ENCODE measurements at regions not wholly inside any gene's neighbourhood (a gene's known extent, or its start where the extent isn't known, plus 50 kb on each side); places are given as distances from the start of the nearest gene placed in this dataset.

DNA sequence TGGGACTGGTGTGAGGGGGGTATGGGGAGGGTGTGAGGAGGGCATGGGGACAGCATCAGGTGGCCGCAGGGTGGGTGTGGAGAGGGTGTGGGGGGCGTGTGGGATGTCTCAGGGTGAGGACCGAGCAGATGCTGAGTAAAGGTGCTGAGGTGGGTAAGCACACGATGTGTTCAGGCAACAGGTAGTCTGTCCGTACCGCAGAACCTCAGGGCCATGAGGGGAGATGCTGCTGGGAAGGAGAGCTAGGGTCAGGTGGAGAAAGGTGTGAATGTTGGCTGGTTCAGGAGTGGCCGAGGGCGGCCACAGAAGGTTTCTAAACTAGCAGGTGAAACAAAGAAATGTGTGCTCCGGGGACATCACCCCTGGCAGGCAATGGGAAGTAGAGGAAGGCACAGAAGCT, 80.0 kb upstream of the CDH5 start:
- TF ChIP-seq, protein P1, sequence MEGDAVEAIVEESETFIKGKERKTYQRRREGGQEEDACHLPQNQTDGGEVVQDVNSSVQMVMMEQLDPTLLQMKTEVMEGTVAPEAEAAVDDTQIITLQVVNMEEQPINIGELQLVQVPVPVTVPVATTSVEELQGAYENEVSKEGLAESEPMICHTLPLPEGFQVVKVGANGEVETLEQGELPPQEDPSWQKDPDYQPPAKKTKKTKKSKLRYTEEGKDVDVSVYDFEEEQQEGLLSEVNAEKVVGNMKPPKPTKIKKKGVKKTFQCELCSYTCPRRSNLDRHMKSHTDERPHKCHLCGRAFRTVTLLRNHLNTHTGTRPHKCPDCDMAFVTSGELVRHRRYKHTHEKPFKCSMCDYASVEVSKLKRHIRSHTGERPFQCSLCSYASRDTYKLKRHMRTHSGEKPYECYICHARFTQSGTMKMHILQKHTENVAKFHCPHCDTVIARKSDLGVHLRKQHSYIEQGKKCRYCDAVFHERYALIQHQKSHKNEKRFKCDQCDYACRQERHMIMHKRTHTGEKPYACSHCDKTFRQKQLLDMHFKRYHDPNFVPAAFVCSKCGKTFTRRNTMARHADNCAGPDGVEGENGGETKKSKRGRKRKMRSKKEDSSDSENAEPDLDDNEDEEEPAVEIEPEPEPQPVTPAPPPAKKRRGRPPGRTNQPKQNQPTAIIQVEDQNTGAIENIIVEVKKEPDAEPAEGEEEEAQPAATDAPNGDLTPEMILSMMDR (IDR thresholded peaks at IDR 0.05; ENCODE audit: low read depth, low read length, missing control alignments) = no peak
- DNase-seq (ENCODE audit: low read depth) = no peak
- H3K4me3 ChIP-seq (ENCODE audit: low read depth, low read length) = no peak overlapping the region
- in situ Hi-C loops (cut with HindIII; ENCODE audit: low sequenced_read_pairs) = no loop called here

DNA sequence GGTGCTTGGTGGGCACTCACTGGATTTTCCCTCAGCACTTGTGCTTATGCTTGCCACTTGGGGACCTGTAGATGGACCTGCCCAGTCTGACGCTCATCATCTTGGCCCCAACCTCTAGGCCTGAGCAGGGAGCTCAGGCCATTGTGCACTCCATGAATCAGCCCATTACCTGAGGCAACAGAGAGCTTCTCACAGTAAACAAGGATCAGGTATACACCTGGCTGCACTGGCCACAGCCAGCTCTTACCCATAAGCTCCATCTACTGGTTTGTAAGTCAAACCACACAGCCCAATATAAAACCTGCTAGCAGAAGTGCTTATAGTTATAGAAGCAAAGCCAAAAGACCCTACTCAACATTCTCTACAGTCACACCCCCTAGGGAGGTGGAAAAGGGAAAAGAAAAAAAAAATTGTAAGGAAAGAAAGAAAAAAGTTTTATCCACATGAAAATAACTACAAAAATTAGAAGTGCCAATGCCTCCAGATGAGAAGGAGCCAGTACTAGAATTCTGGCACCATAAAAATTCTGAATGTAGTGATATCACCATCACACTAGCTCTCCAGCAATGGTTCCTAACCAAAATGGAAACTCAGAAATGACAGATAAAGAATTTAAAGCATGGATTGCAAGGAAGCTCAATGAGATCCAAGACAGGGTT, 87.8 kb upstream of the CDH5 start:
- DNase-seq (ENCODE audit: low read depth) = no peak
- TF ChIP-seq, protein P1 (IDR thresholded peaks at IDR 0.05; ENCODE audit: low read depth, low read length, missing control alignments) = peak; percentile 16
- in situ Hi-C loops (cut with HindIII; ENCODE audit: low sequenced_read_pairs) = no loop called here
- H3K4me3 ChIP-seq (ENCODE audit: low read depth, low read length) = no peak overlapping the region

DNA sequence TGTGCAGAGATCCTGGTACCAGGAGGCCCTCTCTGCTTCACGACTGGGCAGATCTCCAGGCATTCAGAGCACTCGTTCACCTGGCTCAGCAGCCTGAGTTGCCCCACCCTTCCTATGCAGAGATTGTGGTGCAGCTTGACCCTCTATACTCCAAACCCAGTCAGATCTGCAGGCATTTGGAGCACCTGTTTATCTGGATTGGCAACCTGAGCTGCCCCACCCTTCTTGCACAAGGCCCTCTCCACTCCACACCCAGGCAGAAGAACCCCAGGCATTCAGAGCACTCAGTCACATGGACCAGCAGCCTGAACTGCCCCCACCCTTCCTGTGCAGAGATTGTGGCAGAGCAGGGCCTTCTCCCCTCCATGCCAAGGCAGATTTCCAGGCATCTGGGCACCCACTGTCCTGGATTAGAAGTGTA, 88.4 kb upstream of the CDH5 start:
- TF ChIP-seq, protein P1 (IDR thresholded peaks at IDR 0.05; ENCODE audit: low read depth, low read length, missing control alignments) = no peak
- in situ Hi-C loops (cut with HindIII; ENCODE audit: low sequenced_read_pairs) = no loop called here
- DNase-seq (ENCODE audit: low read depth) = no peak
- no peak overlapping the region for H3K4me3 ChIP-seq (ENCODE audit: low read depth, low read length)

DNA sequence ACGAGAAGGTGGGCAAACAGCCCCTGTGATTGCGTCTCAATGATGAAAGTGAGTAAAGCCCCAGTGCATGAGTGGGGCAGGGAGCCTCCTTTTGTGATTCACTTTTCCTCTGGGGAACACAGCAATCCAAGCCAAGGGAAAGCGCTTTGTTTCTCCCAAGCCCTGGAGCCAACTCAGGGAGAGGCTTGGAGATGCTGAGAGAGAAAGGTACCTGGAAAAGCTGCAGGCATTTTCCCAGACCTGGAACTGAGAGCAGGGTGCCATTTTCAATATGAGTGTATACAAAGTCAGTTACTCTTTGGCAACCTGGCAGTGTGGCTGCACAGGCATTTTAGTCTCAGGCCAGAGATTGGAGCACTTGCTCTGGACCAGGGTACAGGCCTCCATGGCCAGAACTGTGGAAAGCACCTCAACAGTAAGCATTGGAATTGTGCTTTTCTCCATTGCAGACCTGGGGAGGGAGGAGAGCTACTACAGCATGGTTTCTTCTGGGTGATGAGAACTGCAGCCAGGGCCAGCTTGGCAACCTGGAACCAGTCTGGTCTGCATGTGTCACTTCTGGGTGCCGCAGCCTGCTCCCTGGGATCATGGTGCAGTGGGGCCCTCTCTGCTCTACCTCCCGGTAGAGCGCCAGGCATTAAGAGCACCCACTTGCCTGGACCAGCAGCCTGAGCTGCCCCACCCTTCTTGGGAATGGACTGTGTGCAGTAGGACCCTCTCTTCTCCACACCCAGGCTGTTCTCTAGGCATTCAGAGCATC, 89.0 kb upstream of the CDH5 start:
- DNase-seq (ENCODE audit: low read depth) = no peak
- in situ Hi-C loops (cut with HindIII; ENCODE audit: low sequenced_read_pairs) = no loop called here
- TF ChIP-seq, protein P1 (IDR thresholded peaks at IDR 0.05; ENCODE audit: low read depth, low read length, missing control alignments) = no peak
- H3K4me3 ChIP-seq (ENCODE audit: low read depth, low read length) = no peak overlapping the region

DNA sequence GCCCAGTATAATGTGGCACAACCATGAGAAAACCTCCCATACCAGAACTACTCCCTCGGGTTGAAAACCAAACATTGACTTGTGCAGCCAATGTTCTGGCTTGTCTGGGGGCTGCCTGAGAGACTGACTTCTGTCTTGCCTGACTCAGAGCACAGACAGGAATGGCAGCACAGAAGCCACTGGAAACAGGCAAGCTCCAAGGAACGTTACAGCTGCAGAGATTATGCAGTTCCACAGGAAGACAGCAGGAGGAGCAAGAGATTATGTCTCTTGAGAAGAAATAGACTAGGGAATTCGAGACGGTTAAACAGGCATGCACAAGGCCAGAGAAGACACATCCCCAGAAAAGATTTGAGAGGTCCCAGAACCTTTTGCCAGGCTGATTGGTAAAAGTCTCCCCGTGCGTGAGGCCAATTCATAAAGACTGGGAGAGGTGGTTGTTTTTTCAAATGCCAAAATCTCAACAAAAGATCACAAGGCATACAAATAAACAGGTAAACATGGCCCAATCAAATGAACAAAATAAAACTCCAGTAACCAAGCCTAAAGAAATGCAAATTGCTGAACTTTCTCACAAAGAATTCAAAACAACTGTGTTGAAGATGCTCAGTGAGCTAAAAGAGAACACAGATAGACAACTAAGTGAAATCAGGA, 90.6 kb upstream of the CDH5 start:
- in situ Hi-C loops (cut with HindIII; ENCODE audit: low sequenced_read_pairs) = no loop called here
- no peak overlapping the region for H3K4me3 ChIP-seq (ENCODE audit: low read depth, low read length)
- peak; percentile 67 for DNase-seq (ENCODE audit: low read depth)
- TF ChIP-seq, protein P1 (IDR thresholded peaks at IDR 0.05; ENCODE audit: low read depth, low read length, missing control alignments) = peak; percentile 78

DNA sequence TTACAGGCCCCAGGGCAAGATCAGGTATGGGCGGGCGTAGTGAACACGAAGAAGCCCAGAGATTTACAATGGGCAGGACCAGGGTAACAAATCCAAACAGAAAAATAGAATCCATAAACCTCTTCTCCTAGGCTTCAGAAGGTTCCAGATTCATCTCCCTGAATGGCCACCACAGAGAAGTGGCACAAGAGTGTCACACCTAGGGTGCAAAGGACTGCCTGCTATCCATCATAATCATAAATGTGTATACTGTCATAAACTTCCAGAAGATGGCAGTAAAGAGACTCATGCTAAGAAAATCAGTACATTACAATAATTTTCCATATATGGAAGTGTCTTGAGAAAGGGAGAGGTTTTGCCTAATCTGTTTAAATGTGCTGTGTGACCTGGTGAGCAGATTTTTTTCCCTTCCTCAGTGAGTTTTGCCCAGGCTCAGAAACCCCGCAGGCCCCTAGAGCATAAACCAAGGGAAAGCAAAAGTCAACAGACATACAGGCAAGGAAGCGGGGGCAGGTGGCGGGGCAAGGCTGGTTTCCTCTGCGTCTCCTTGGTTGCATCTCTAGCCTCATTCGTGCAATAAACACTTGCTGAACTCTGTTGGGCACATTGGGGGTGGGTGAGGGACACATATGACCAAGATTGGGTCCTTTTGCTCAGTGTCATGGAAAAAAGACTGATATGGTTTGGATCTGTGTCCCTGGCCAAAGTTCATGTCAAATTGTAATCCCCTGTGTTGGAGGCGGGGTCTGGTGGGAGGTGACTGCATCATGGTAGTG, 92.0 kb upstream of the CDH5 start:
- H3K4me3 ChIP-seq (ENCODE audit: low read depth, low read length) = no peak overlapping the region
- no peak for DNase-seq (ENCODE audit: low read depth)
- TF ChIP-seq, protein P1 (IDR thresholded peaks at IDR 0.05; ENCODE audit: low read depth, low read length, missing control alignments) = peak; percentile 27
- in situ Hi-C loops (cut with HindIII; ENCODE audit: low sequenced_read_pairs) = loop anchor here (25.0 kb wide), 1 partner anchor 1162 kb away; the partner anchor contains the start of gene CDH11

Data from astrocyte of the cerebellum (primary cell).